COLO668 (cell line): ENCODE measurements at regions not wholly inside any gene's neighbourhood (a gene's known extent, or its start where the extent isn't known, plus 50 kb on each side); places are given as distances from the start of the nearest gene placed in this dataset.
"Not testable (repeated sequence)": the region's sequence is repeated elsewhere in the genome, so short reads cannot be mapped to it uniquely, and the experiment has no call there.

Experiments
- DNase-seq: peaks from one replicate; lab custom pipeline; 2025; ENCODE audit not compliant: unreplicated experiment; lab: John Stamatoyannopoulos, UW

GRCh38 chr5:68027519-68027918 is 188.0 kb upstream of the PIK3R1 start:
- DNase-seq, result no peak

- DNase-seq, result no peak
These were observed 189.3 kb upstream of the PIK3R1 start for GRCh38 chr5:68026092-68026885.

GRCh38 chr5:68024426-68024825 is 191.1 kb upstream of the PIK3R1 start:
- no peak for DNase-seq

GRCh38 chr5:68021916-68022315 is 193.6 kb upstream of the PIK3R1 start:
- DNase-seq, result no peak

GRCh38 chr5:68021227-68021626 is 194.3 kb upstream of the PIK3R1 start:
- no peak for DNase-seq

- not testable (repeated sequence) for DNase-seq
These were observed 195.0 kb upstream of the PIK3R1 start for GRCh38 chr5:68020461-68020969.

GRCh38 chr5:68015381-68016302 is 199.9 kb upstream of the PIK3R1 start:
- peak; percentile 7 for DNase-seq

GRCh38 chr5:68012831-68013230 is 202.7 kb upstream of the PIK3R1 start:
- DNase-seq, result no peak

GRCh38 chr5:68012429-68012828 is 203.1 kb upstream of the PIK3R1 start:
- no peak for DNase-seq

GRCh38 chr5:68011801-68012200 is 203.8 kb upstream of the PIK3R1 start:
- DNase-seq, result no peak

GRCh38 chr5:68011259-68011760 is 204.2 kb upstream of the PIK3R1 start:
- no peak for DNase-seq

GRCh38 chr5:68010740-68011139 is 204.8 kb upstream of the PIK3R1 start:
- DNase-seq, result no peak

- no peak for DNase-seq
These were observed 208.1 kb upstream of the PIK3R1 start for GRCh38 chr5:68007451-68007850.

GRCh38 chr5:68002836-68003235 is 212.7 kb upstream of the PIK3R1 start:
- no peak for DNase-seq

- DNase-seq, result no peak
These were observed 214.8 kb upstream of the PIK3R1 start for GRCh38 chr5:68000805-68001204.

GRCh38 chr5:67999391-67999790 is 216.2 kb upstream of the PIK3R1 start:
- DNase-seq, result no peak

GRCh38 chr5:67998709-67999261 is 216.8 kb upstream of the PIK3R1 start:
- no peak for DNase-seq

- no peak for DNase-seq
These were observed 217.6 kb upstream of the PIK3R1 start for GRCh38 chr5:67997892-67998457.

- no peak for DNase-seq
These were observed 218.4 kb upstream of the PIK3R1 start for GRCh38 chr5:67997148-67997547.

GRCh38 chr5:67996596-67996995 is 219.0 kb upstream of the PIK3R1 start:
- DNase-seq, result no peak

GRCh38 chr5:67992923-67993322 is 222.6 kb upstream of the PIK3R1 start:
- DNase-seq, result no peak
